Omental fat pad (tissue), 3 donors: ENCODE measurements at regions not wholly inside any gene's neighbourhood (a gene's known extent, or its start where the extent isn't known, plus 50 kb on each side); places are given as distances from the start of the nearest gene placed in this dataset.

ENCODE experiments used
- ATAC-seq: fragments of 150-250 bp; one replicate; pipeline ENCODE4 v1.9.1; 2016; ENCODE audit warnings: mild to moderate bottlenecking, moderate library complexity; ENCODE audit not compliant: low FRiP score
- DNase-seq: peaks from one replicate; pipeline ENCODE4 v3.0.0-alpha.2; 2019; ENCODE audit warnings: low spot score
- CTCF ChIP-seq, 3 donors: fragments of 450-650 bp; IDR thresholded peaks; one replicate each; pipeline ENCODE4 v1.5.1; 2016 to 2017; ENCODE audit warnings: antibody characterized with exemption in 3 of 3, mild to moderate bottlenecking in 3 of 3, moderate library complexity in 2 of 3

- no peak for ATAC-seq
- no peak for TF ChIP-seq CTCF (IDR thresholded peaks at IDR 0.05)
- DNase-seq, result no peak
Observed at GRCh38 chr1:195828325-195828724, 779.9 kb downstream of the KCNT2 start.

GRCh38 chr1:195820925-195821324 lies 787.3 kb downstream of the KCNT2 start:
- no peak for DNase-seq
- ATAC-seq, result no peak
- TF ChIP-seq CTCF (IDR thresholded peaks at IDR 0.05), result no peak

GRCh38 chr1:195806060-195806459 lies 802.2 kb downstream of the KCNT2 start:
- no peak for TF ChIP-seq CTCF (IDR thresholded peaks at IDR 0.05)
- DNase-seq, result no peak
- ATAC-seq, result no peak

- DNase-seq, result no peak
- ATAC-seq, result no peak
- no peak for TF ChIP-seq CTCF (IDR thresholded peaks at IDR 0.05)
Observed at GRCh38 chr1:195804547-195804946, 803.7 kb downstream of the KCNT2 start.

GRCh38 chr1:195799016-195799415 lies 809.2 kb downstream of the KCNT2 start:
- no peak for ATAC-seq
- TF ChIP-seq CTCF (IDR thresholded peaks at IDR 0.05), result no peak
- DNase-seq, result no peak

- TF ChIP-seq CTCF (IDR thresholded peaks at IDR 0.05), result no peak
- DNase-seq (no peak), ATAC-seq (no peak)
Observed at GRCh38 chr1:195794225-195794624, 814.0 kb downstream of the KCNT2 start.

- no peak for TF ChIP-seq CTCF (IDR thresholded peaks at IDR 0.05)
- DNase-seq (no peak), ATAC-seq (no peak)
Observed at GRCh38 chr1:195791796-195792195, 816.4 kb downstream of the KCNT2 start.
